ENCODE measurements at regions not wholly inside any gene's neighbourhood (a gene's known extent, or its start where the extent isn't known, plus 50 kb on each side); places are given as distances from the start of the nearest gene placed in this dataset.
"Not testable (repeated sequence)": the region's sequence is repeated elsewhere in the genome, so short reads cannot be mapped to it uniquely, and the experiment has no call there.

GRCh38 chr7:39758234-39758970, 135.0 kb downstream of the RALA start:
- DNase-seq (ENCODE audit: low spot score) = no peak

- no peak for DNase-seq (ENCODE audit: low spot score)
These were observed 138.1 kb downstream of the RALA start for GRCh38 chr7:39761449-39761848.

- DNase-seq (ENCODE audit: low spot score) = not testable (repeated sequence)
These were observed 139.1 kb downstream of the RALA start for GRCh38 chr7:39762466-39762865.

DNA sequence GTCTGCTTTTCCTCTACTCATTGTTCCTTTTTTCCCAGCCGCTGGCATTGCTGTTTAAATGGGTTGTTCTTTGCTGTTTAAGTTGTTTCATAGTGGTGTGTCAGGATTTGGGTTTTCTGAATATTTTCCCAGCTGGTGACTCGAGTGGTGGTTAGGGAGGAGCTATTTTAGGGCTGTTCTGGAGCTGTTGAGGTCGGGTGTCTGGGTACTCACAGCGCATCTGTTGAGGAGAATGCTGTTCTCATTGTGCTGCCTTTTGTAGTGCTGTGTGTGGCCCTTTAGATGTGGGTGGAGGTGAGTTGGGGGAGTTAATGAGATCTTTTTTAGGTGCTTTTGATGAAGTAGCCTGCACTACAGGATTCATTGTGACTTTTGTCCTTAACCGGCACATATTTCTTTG, 139.5 kb downstream of the RALA start:
- not testable (repeated sequence) for DNase-seq (ENCODE audit: low spot score)

DNA sequence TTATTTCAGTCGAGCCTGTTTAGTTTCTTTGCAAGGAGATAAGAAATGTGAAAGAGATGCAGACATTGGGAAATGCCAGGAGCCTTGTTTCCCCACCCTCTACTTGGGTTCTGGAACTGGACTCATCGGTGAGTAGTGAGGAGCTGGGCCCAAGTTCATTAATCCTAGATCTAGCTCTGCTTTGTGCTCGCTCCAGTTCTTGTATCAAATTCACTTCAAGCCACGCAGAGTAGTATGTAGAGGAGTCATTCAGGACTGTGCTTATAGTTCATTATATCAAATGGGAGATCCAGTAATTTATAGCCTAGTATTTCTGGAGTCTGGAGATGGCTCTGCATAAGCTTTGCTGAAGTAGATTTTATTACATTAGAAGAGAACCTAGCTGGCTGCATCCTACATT, 142.5 kb downstream of the RALA start:
- DNase-seq (ENCODE audit: low spot score) = not testable (repeated sequence)

- DNase-seq (ENCODE audit: low spot score) = not testable (repeated sequence)
These were observed 145.1 kb downstream of the RALA start for GRCh38 chr7:39768439-39768838.

DNA sequence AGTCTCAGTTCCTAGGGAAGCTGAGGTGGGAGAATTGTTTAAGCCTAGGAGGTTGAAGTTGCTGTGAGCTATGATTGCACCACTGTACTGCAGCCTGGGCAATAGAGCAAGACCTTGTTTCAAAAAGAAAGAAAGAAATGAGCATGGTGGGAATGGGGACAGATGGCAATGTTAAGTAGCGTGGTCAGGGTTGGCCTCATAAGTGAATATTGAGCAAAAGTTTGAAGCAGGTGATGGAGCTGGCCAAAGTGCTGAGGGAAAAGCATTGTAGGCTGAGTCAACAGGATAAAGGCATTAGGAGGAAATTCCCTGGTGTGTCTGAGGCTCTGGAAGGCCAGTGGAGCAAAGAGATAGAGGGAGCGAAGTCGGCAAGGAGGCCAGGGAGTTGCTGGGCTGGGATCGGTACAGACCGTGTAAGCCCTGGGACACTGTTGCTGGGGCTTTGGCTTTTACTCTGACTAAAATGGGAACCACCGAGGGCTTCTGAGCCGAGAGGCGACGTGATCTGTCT, 151.0 kb downstream of the RALA start:
- DNase-seq (ENCODE audit: low spot score) = not testable (repeated sequence)

DNA sequence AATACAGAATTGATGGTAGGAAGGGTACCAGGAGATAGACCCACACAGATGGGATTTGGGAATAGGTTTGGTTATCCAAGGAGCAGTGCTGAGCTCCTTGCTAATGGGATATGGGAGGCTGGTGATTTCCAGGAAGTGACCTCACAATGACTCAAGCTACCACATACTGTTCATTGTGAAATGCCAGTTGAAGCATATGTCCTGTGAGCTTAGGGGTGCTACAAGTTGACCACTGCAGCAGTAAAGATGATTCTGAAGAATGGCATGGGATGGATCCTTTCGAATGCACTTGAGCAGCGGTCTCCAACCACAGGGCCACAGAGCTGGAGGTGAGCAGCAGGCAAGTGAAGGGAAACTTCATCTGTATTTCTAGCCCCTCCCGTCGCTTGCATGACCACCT, 158.2 kb downstream of the RALA start:
- DNase-seq (ENCODE audit: low spot score) = not testable (repeated sequence)

DNA sequence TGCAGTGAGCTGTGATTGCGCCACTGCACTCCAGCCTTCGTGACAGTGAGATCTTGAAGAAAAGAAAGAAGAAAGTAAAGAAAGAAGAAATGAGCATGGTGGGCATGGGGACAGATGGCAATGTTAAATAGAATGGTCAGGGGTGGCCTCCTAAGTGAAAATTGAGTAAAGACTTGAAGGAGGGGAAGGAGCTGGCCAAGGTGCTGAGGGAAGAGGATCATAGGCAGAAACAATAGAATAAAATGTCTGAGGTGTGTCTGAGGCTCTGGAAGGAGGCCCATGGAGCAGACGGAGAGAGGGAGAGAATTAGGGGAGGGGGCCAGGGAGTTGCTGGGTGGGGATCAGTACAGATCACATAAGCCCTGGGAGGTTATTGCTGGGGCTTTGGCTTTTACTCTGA, 163.1 kb downstream of the RALA start:
- DNase-seq (ENCODE audit: low spot score) = not testable (repeated sequence)

DNA sequence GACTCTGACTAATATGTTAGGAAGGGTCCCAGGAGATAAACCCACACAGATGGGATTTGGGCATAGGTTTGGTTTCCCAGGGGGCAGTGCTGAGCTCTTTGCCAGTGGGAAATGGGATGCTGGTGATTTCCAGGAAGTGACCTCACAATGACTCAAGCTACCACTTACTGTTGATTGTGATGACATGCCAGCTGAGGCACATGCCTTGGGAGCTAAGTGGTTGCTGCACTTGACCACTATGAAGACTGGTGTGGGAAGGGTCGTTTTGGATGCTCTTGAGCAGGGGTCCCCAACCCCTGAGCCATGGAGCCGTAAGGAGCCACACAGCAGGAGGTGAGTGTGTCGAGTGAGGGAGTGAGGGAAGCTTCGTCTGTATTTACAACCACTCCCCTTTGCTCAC, 159.0 kb upstream of the CDK13 start:
- DNase-seq (ENCODE audit: low spot score) = not testable (repeated sequence)

GRCh38 chr7:39791911-39792310, 158.1 kb upstream of the CDK13 start:
- not testable (repeated sequence) for DNase-seq (ENCODE audit: low spot score)

DNA sequence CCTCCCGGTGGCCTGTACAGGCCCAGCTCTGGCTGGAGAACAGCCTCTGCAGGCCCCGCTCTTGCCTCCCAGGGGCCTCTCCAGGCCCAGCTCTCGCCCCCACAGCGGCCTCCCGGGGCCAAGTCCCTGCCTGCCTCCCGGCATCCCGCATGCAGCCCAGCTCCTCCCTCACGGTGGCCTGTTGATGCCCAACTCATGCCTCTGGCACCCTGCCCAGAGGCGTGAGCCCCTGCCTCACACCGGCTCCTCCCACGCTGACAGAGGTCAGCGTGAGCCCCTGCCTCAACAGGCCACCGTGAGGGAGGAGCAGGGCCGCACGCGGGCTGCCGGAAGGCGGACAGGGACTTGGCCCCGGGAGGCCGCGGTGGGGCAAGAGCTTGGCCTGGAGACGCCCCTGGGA, 157.0 kb upstream of the CDK13 start:
- not testable (repeated sequence) for DNase-seq (ENCODE audit: low spot score)

DNA sequence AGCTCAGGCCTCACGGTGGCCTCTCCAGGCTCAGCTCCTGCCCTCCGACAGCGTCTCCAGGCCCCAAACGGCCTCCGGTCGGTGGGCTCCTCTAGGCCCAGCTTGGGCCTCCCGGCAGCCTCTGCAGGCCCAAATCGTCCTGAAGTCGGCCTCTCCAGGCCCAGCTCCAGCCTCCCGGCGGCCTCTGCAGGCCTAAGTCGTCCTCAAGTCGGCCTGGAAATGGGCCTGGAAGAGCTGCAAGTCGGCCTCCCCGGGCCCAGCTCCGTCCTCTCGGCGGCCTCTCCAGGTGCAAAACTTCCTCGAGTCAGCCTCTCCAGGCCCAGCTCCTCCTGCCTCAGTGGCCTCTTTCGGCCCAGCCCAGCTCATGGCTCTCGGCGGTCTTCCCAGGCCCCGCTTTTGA, 156.2 kb upstream of the CDK13 start:
- not testable (repeated sequence) for DNase-seq (ENCODE audit: low spot score)

DNA sequence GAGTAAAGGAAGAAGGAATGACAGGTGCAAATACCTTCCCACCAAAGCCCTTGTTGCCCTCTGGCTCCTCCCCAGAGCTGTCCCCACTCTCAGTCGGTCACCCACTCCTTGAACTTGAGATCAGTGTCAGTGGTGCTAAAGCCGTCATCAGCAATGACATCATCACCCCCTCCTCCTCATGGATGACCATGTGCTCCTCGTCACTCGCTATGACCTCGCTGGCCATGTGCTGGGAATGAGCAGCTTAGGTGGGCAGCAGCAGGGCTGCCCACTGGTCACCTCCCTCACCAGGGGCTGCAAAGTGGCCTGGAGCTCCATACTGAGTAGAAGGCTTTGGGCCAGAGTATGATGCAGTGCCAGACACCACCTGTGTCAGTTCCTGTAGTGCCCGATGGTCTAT, 153.1 kb upstream of the CDK13 start:
- DNase-seq (ENCODE audit: low spot score) = not testable (repeated sequence)

- DNase-seq (ENCODE audit: low spot score) = not testable (repeated sequence)
These were observed 152.0 kb upstream of the CDK13 start for GRCh38 chr7:39798077-39798476.

GRCh38 chr7:39808796-39809481, 141.1 kb upstream of the CDK13 start:
- no peak for DNase-seq (ENCODE audit: low spot score)

DNA sequence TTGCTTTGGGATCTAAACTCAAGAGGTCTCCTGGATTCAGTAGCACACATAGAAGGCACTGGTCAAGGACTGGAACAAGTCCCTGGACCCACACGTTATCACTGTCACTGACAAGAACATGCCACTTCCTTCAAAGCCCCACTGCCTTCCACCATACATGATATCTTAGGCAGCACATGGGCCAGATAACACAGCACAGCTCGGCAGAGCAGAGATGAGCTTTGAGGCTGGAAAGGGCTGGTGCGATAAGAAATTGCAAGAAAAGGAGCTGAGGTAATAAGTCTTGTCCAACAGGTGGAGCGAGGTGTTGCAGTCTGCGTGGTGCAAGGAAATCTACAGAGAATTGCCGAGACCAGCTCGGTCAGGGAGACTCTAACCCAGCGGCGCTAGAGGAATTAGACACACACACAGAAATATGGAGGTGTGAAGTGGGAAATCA, 139.8 kb upstream of the CDK13 start:
- no peak for DNase-seq (ENCODE audit: low spot score)

- no peak for DNase-seq (ENCODE audit: low spot score)
These were observed 139.3 kb upstream of the CDK13 start for GRCh38 chr7:39810710-39811109.

DNA sequence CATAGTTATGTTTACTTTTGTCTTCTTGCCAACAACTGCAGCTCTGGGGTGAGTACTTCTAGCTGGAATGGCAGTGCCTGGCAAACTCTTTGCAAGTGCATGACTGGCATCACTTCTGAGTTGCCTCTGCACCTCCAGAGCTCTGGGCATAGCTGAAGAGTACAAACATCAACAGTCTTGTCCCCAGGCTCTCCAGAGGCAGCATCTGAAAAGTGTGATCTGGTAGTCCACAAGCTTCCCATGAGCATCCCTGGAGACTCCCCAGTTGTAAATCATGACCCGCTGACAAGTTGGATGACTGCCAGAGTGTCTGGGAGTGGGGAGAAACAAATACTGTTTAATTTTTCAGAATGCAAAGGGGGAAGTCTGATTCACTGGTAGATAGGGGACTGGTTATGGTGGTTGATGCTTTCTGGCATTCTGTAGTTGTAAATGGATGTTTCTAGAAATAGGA, 138.9 kb upstream of the CDK13 start:
- no peak for DNase-seq (ENCODE audit: low spot score)

GRCh38 chr7:39816462-39817060, 133.5 kb upstream of the CDK13 start:
- no peak for DNase-seq (ENCODE audit: low spot score)

- DNase-seq (ENCODE audit: low spot score) = no peak
These were observed 130.5 kb upstream of the CDK13 start for GRCh38 chr7:39819514-39819913.

GRCh38 chr7:39824456-39825200, 125.4 kb upstream of the CDK13 start:
- DNase-seq (ENCODE audit: low spot score) = no peak

Measured in HuH-7.5 (cell line).